GM10266 (cell line): ENCODE measurements at regions not wholly inside any gene's neighbourhood (a gene's known extent, or its start where the extent isn't known, plus 50 kb on each side); places are given as distances from the start of the nearest gene placed in this dataset.

Experiments
- DNase-seq: peaks from one replicate; pipeline ENCODE4 v3.0.0; 2012; ENCODE audit errors: extremely low spot score
- CTCF ChIP-seq: IDR thresholded peaks from 2 replicates; pipeline ENCODE4 v1.5.1; 2012; ENCODE audit warnings: mild to moderate bottlenecking, low read depth; ENCODE audit not compliant: control insufficient read depth, insufficient read depth; ENCODE audit errors: missing control alignments

DNA sequence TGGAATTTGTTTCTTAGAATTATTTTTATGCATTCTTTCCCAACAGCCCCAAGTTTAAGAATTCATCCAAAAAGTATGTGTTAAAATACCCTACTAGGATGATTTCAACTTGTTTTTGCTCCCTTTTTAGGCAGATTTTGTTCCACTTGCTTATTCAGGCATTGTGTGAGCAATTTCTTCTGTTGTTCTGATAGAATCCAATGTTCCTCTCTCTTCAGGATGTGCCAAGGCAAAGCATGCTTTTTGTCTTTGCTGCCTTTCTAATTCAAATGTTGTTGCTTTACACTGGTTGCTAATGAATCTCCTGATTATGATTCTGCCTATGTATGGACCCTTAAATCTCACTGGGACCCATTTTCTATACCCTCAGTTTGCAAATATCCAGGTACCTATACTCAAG lies 131.2 kb upstream of the ARHGAP42 start:
- no peak for TF ChIP-seq CTCF
- no peak for DNase-seq

GRCh38 chr11:100556781-100557180 lies 130.3 kb upstream of the ARHGAP42 start:
- DNase-seq: no peak
- no peak for TF ChIP-seq CTCF

DNA sequence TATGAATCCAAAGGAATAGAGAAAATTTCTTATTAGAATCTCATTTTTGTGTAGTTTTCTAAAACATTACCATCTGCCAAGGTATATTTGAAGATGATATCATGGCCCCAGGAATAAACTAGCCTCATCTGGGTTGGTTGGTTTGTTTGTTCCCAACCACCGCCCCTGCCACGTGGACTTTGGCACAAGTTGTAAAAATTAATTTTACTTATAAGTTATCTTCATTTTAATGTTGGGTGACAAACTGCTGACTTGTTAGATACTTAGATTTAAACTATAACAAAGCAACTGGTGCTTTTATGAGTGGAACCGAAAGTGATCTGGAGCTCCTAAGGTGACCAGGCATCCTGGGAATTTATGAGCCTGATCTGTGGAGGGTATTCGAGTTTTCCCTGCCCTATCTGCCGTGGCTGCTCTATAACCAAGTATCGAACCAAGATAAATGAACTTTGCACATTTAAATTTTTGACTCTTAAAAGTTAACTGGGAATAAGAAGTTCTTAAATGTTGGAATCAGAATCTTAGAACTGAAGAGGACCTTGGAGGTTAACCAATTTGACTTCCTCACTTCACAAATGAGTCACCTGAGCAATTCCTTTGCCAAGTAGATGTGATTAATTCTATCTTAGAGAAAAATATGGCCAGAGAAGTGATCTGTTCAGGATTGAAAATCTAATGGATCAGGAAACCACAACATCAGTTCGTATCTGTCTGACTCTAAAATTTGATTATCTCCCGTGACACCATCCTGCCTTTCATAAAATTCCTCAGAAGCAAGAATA lies 129.1 kb upstream of the ARHGAP42 start:
- TF ChIP-seq CTCF: no peak

DNA sequence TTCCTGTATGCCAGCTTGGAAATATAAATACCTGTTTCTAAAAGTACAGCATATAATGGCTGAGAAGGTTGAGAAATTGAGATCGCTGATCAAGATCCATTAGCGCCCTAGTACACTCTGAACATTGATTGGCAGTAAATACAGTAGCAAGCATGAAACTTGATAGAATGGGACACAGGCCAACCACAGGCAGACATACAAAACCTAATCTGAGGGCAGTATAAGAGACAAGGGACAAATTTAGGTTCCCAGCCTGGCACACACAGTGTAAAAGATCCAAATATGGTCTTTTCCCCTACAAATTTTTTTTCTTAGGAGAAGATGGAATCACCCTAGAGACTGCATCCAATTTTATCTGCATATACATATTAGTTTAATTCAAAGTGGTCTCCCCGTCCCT lies 126.5 kb upstream of the ARHGAP42 start:
- no peak for DNase-seq
- TF ChIP-seq CTCF: no peak

More for the DNA sequence above, 129.1 kb upstream of the ARHGAP42 start:
- DNase-seq: no peak

DNA sequence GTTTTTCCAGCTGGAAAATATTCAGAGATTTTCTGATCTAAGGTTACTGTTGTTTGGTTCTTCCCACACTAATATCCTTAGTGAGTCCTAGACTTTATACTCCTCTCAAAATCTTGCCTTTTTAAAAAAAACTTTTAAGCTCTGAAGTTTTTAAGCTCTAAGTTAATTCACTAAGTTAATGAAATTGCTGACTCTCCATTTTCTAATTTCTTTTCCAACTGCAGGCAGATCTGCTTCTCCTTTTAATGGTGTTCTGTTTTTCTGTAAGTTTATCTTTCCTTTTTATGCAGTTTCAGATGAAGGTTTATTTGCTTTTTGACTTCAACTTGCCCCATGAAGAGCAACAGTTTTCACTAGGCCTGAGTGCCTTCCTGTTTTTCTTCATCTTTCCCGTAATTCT lies 125.8 kb upstream of the ARHGAP42 start:
- TF ChIP-seq CTCF: no peak
- no peak for DNase-seq

- TF ChIP-seq CTCF: no peak
- DNase-seq: no peak
Measured at GRCh38 chr11:100562128-100562527, 125.0 kb upstream of the ARHGAP42 start.

DNA sequence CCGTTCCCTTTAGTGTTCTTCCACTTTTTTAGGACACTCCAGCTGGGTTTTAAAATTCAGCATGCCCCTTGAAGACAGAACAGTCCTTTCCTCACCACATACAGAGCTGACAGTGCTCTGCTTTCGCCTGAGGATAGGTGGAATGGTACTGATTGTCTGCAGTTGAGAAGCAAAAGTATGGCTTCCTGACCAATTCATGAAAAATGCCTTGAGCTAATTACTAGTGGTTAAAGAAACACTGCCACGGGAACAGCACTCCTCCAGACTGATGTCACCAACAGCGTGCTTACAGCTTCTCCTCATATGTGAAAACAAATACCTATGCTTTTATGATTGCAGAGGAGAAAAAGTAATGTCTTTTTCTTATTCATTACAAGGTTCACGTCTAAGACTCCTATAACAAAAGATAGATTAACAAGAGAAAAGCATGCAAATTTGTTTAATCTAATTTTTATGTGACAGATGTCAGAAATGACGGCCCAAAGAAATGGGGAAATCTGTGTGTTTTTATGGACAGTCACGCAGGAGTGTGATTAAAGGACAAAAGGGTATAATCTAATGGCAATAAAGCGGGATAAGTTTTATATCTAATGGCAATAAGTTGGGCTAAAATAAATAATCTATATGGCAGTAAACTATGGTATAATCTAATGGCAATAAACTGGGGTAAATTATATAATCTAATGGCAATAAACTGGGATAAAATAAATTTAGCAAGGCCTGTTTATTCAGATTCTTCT lies 123.4 kb upstream of the ARHGAP42 start:
- no peak for TF ChIP-seq CTCF
- DNase-seq: no peak
